SKM-1 (cell line): ENCODE measurements at regions not wholly inside any gene's neighbourhood (a gene's known extent, or its start where the extent isn't known, plus 50 kb on each side); places are given as distances from the start of the nearest gene placed in this dataset.

Source experiments
- DNase-seq: peaks from one replicate; lab custom pipeline; 2025; ENCODE audit not compliant: unreplicated experiment; lab: John Stamatoyannopoulos, UW

- DNase-seq = no peak
These were observed 277.0 kb downstream of the CDH2 start for GRCh38 chr18:27899893-27900292.

- no peak for DNase-seq
These were observed 282.2 kb downstream of the CDH2 start for GRCh38 chr18:27894746-27895145.

- no peak for DNase-seq
These were observed 289.0 kb downstream of the CDH2 start for GRCh38 chr18:27887711-27888495.

GRCh38 chr18:27887287-27887686, 289.6 kb downstream of the CDH2 start:
- no peak for DNase-seq

GRCh38 chr18:27879540-27879939, 297.4 kb downstream of the CDH2 start:
- no peak for DNase-seq

- DNase-seq = no peak
These were observed 305.2 kb downstream of the CDH2 start for GRCh38 chr18:27871726-27872125.

- DNase-seq = no peak
These were observed 307.2 kb downstream of the CDH2 start for GRCh38 chr18:27869735-27870134.

GRCh38 chr18:27865431-27865830, 311.5 kb downstream of the CDH2 start:
- DNase-seq = no peak

GRCh38 chr18:27863780-27864430, 313.0 kb downstream of the CDH2 start:
- DNase-seq = no peak

- DNase-seq = no peak
These were observed 314.8 kb downstream of the CDH2 start for GRCh38 chr18:27862041-27862682.

- DNase-seq = no peak
These were observed 315.4 kb downstream of the CDH2 start for GRCh38 chr18:27861539-27861938.

GRCh38 chr18:27860701-27861107, 316.2 kb downstream of the CDH2 start:
- DNase-seq = no peak

GRCh38 chr18:27860011-27860410, 316.9 kb downstream of the CDH2 start:
- no peak for DNase-seq

GRCh38 chr18:27856820-27857219, 320.1 kb downstream of the CDH2 start:
- DNase-seq = no peak

- DNase-seq = no peak
These were observed 321.4 kb downstream of the CDH2 start for GRCh38 chr18:27855486-27855885.

- DNase-seq = no peak
These were observed 322.3 kb downstream of the CDH2 start for GRCh38 chr18:27854631-27855030.

GRCh38 chr18:27848336-27848735, 328.6 kb downstream of the CDH2 start:
- DNase-seq = no peak

- no peak for DNase-seq
These were observed 329.5 kb downstream of the CDH2 start for GRCh38 chr18:27847412-27847811.

GRCh38 chr18:27845897-27846296, 331.0 kb downstream of the CDH2 start:
- no peak for DNase-seq

- no peak for DNase-seq
These were observed 332.9 kb downstream of the CDH2 start for GRCh38 chr18:27843783-27844777.

- no peak for DNase-seq
These were observed 337.8 kb downstream of the CDH2 start for GRCh38 chr18:27839141-27839540.
